HK-2 (cell line): ENCODE measurements at regions not wholly inside any gene's neighbourhood (a gene's known extent, or its start where the extent isn't known, plus 50 kb on each side); places are given as distances from the start of the nearest gene placed in this dataset.
"Not testable (repeated sequence)": the region's sequence is repeated elsewhere in the genome, so short reads cannot be mapped to it uniquely, and the experiment has no call there.

Experiments used
- DNase-seq: peaks from one replicate; pipeline ENCODE4 v3.0.0-alpha.2; 2018; ENCODE audit not compliant: unreplicated experiment

DNA sequence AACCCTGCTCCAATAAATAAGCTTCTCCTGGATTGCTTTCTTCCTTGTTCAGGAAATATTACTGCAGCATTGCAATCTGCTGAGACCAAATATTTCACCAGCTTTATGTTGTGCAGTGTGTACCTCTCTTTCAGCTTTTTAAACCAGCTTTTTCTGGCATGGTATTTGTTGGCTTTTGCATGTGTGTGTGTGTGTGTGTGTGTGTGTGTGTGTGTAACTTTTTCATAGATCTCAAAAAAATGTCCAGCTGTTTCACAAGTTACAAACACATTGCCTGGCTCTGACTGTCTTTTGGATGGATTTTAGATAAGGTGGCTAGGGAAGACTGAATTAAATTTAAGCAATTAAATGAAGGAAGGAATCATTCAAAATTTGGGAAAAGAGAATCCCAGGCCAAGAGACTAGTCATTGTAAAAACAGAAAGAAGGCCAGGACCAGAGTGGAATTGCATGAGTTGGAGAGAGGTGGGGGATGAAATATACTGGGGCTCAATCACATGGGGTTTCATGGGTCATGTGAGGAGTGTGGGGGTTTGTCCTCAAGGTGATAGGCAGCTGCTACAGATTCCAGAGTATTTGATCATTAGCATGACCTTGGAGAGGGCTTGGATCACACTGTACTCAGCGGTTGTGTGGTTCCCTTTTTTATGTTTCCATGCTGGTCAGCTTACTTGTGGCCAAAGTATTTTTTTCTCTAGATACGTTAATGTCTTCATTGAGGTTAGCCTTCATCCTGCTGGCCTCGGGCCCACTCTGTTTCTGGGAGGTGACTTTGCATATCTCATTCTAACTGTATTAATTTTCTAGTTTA lies 357.7 kb upstream of the BOD1L1 start:
- no peak for DNase-seq

GRCh38 chr4:13985837-13986236 lies 358.3 kb upstream of the BOD1L1 start:
- DNase-seq = no peak

GRCh38 chr4:13986548-13986947 lies 359.0 kb upstream of the BOD1L1 start:
- DNase-seq = no peak

GRCh38 chr4:13988353-13989305 lies 361.1 kb upstream of the BOD1L1 start:
- DNase-seq = no peak

DNA sequence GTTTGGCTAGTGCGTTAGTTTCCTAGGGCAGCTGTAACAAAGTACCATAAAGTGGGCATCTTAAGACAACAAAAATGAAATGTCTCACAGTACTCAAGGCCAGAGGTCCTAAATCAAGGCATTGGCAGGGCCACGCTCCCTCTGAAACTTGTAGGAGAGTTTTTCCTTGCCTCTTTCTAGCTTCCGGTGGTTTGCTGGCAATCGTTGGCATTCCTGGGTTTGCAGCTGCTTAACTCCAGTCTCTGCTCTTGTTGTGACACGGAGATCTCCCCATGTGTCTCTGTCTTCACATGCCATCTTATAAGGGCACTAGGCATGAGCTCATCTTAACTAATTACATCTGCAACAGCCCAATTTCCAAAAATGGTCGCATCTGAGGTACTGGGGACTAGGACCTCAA lies 362.0 kb upstream of the BOD1L1 start:
- no peak for DNase-seq

GRCh38 chr4:13990596-13991589 lies 363.4 kb upstream of the BOD1L1 start:
- peak; percentile 67 for DNase-seq

DNA sequence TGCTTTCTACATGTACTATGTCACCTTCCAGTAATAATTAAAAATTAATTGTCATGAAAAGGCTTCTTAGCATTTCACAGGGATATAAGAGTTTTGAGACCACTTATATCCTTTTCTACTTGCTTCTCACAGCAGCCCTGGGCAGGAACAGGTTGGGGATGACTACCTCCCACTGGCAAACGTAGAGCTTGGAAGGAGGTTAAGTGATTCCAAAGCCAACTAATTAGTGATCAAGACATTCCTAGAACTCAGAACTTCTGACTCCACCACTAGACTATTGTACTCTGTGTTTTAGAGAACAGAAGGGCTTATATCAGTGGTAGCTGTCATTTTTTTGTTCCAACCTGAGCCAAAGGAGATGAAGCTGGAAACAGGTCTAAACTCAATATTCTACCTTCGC lies 364.5 kb upstream of the BOD1L1 start:
- no peak for DNase-seq

GRCh38 chr4:13992975-13993520 lies 365.5 kb upstream of the BOD1L1 start:
- no peak for DNase-seq

GRCh38 chr4:13994016-13994415 lies 366.5 kb upstream of the BOD1L1 start:
- no peak for DNase-seq

DNA sequence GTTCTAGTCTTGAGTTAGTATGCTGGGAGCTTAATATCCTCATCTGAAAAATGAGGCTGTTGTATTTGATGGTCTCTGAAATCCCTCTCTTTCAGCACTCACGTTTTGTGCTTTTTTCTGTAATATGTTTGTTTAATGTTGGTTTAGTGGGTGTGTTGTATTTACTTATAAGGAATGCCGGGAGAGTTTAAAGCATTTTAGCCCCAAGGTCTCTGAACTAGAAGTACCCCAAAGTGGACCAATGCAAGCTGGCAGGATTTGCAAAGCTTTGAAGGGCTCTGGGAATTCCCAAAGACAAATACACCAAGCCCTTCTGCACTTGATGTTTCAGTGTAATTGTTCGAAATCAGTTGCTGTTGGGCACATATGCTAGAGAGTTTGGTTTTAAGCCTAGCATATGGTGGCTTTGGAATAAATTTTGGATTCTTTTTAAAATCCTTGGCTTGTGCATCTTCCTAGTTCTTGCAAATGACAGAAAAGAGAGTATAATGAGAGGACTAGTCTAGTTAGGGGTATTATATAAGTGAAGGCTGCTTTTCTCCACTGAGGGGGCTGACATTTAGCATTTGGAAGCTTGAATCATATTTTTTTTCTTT lies 371.4 kb upstream of the BOD1L1 start:
- DNase-seq = no peak

- DNase-seq = no peak
These were observed 372.7 kb upstream of the BOD1L1 start for GRCh38 chr4:14000091-14000814.

DNA sequence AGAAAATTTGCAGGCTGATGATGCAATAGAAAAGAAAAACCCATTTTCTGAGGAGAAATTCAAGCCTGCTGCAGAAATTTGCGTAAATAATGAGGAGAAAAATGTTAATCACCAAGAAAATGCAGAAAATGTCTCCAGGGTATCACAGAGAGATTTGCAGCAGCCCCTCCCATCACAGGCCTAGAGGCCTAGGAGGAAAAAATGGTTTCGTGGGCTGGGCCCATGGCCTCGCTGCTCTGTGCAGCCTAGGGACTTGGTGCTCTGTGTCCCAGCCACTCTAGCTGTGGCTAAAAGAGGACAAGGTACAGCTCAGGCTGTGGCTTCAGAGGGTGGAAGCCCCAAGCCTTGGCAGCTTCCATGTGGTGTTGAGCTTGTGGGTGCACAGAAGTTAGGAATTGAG lies 374.8 kb upstream of the BOD1L1 start:
- not testable (repeated sequence) for DNase-seq

DNA sequence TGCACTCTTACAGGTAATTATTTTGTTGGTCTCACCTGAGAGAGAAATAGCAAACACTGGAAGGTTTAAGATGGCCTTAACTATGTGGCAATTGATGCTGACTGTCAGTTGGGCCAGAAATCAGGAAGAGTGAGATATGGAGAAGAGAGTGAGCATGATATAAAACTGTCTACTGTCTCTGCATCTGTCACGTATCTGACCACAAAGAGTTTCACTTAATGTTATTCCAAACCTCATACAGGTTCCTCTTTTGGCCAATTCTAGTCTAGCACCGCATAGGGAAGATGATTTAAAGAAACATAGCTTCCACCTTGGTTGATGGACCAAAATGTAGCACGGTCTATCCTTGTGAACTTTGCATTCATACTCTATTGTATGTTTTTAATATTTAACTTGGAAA lies 381.0 kb upstream of the BOD1L1 start:
- no peak for DNase-seq

DNA sequence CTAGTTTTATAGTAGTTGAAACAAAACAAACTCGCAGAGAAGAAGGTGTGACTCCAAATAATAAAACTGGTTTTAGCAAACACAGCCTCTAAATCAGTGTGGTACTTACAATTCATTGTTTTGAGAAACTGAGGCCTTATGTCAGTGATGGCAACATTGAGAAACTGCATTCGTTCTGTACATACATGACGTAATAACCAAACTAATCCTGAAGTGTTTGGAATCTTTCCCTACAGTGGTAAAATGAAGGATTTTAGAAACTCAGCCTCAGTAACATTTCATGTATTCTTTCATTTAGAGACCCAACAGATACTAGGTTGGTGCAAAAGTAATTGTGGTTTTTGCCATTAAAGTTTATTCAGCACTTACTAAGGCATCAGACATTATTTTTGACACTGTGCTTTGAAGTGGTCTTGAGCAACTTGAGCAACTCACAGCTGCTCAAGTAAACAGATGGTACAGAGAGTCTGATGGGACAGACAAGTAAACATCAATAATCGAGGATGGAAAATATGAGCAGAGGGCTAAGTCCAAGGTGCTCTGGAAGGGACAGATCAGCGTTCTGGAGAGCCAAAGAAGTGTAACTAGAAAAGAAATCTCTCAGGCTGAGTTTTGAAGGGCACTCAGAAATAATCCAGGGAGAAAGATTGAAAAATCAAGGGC lies 390.8 kb upstream of the BOD1L1 start:
- DNase-seq = no peak

DNA sequence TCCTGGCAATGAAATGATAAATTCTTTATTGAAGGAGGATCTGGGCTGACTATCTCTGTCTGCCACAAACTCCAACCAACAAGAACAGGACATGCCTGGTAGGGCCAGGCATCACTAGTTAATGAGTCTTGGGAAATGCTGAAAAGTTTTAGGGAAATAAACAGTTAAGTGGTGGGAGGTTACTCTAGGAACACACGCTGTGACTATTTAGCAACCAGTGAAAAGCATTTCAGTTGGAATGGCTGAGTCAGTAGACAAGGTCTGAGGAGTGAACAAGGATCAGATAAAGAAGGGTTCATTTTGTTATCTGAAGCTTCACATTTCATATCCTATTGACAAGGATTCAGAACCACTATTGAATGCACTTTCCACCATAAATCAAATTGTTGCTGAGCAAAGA lies 394.9 kb upstream of the BOD1L1 start:
- DNase-seq = peak; percentile 15

DNA sequence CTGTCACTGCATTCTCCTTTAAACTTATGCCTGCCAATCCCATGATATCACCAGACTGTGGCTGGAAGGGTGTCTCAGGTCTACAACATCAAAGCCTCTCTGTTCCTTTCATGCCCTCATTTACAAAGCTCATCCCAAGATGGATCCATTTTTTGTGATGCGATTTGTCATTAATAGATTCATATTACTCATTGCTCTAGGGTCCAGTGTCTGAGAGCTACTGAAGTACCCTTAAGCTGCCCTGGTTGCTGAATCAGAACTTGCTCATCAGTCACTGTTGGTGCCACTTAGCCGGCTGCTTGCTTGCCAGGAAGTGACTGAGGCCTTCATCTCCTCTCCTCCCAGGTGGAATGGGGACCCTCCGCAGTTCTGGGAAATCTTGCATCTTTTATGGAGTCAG lies 395.5 kb upstream of the BOD1L1 start:
- peak; percentile 50 for DNase-seq

DNA sequence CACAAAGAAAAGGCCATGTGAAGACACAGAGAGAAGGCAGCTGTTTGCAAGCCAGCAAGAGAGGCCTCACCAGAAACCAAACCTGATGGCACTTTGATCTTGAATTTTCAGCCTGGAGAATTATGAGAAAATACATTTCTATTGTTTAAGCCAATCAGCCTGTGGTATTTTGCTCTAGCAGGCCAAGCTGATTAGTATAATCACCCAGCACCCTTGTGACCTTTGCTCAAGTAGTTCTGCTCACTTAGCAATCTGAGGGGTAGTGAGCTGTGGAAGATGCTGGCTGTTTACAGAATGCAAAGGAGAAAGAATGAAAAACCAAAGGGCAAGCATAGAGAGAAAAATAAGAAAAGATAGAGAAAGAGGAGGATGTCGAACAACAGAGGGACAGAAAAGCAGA lies 396.4 kb upstream of the BOD1L1 start:
- DNase-seq = no peak

DNA sequence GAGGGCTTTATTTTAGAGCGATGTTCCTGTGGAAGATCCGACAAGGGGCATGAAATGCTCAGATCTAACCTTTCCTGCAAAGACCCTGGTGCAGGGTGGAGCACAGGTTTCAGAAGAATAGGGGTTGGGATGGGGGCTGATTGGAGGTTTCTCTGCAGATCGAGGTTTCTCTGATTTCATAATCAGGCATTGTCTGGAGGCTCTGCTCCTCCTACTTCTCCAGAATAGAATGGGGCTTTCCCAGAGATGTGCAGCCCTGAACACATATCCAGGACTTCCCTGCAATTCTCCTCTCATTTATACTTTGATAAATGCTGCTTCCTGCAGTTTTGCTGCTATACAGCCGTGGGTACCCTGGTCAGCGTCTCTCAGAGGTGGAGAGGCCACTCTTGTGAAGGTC lies 397.6 kb upstream of the BOD1L1 start:
- DNase-seq = no peak

GRCh38 chr4:14025891-14026290 lies 398.4 kb upstream of the BOD1L1 start:
- no peak for DNase-seq

GRCh38 chr4:14028862-14029261 lies 401.3 kb upstream of the BOD1L1 start:
- DNase-seq = no peak
